ENCODE measurements at regions not wholly inside any gene's neighbourhood (a gene's known extent, or its start where the extent isn't known, plus 50 kb on each side); places are given as distances from the start of the nearest gene placed in this dataset.

GRCh38 chr10:117727421-117727820 is 184.9 kb downstream of the EMX2 start:
- no peaks in the 10 kb centered on the region; the same call in 1 of the 2 replicates for H3K27me3 ChIP-seq (replicated peaks; ENCODE audit: control insufficient read depth, insufficient read depth, low read length)

GRCh38 chr10:117728087-117728486 is 185.5 kb downstream of the EMX2 start:
- Histone ChIP-seq H3K36me3 (ENCODE audit: control insufficient read depth, insufficient read depth, low read length) (no peaks in the 10 kb centered on the region), H3K9me3 (no peaks in the 10 kb centered on the region), H3K4me1 (no peaks in the 10 kb centered on the region), H3K4me3 (ENCODE audit: low read depth, low read length) (no peak overlapping the region), H3K27me3 (replicated peaks; ENCODE audit: control insufficient read depth, insufficient read depth, low read length) (no peaks in the 10 kb centered on the region; the same call in 1 of the 2 replicates)
- no peak for TF ChIP-seq CTCF (IDR thresholded peaks at IDR 0.05; ENCODE audit: insufficient read depth in 1 of 2, low read depth in 1 of 2, low read length in 1 of 2, severe bottlenecking in 1 of 2, unreplicated experiment in 1 of 2)
- H3K27me3 Mint-ChIP-seq (ENCODE audit: insufficient read depth, unreplicated experiment), result peaks cover 3% of the 10 kb centered on the region
- no peak overlapping the region for H3K4me3 Mint-ChIP-seq (ENCODE audit: unreplicated experiment)
- no peaks in the 10 kb centered on the region for H3K4me1 Mint-ChIP-seq (ENCODE audit: low read depth, unreplicated experiment)
- H3K9me3 Mint-ChIP-seq (ENCODE audit: unreplicated experiment), result no peaks in the 10 kb centered on the region
- H3K36me3 Mint-ChIP-seq (ENCODE audit: insufficient read depth, unreplicated experiment), result no peaks in the 10 kb centered on the region
- DNase-seq, result no peak
- ChIA-PET POLR2A (no interaction called here), CTCF (no interaction called here)
- intact Hi-C loops (cut with micrococcal nuclease; ENCODE audit: unreplicated experiment), result no loop called here
- H3K27ac Mint-ChIP-seq (ENCODE audit: unreplicated experiment), result no peak overlapping the region
- no TSS peak for BruUV-seq (replicated peaks)

More at GRCh38 chr10:117727421-117727820, 184.9 kb downstream of the EMX2 start:
- H3K4me3 ChIP-seq (ENCODE audit: low read depth, low read length), result no peak overlapping the region
- Mint-ChIP-seq H3K27ac (ENCODE audit: unreplicated experiment) (no peak overlapping the region), H3K27me3 (ENCODE audit: insufficient read depth, unreplicated experiment) (peaks cover 3% of the 10 kb centered on the region), H3K9me3 (ENCODE audit: unreplicated experiment) (no peaks in the 10 kb centered on the region), H3K4me1 (ENCODE audit: low read depth, unreplicated experiment) (no peaks in the 10 kb centered on the region), H3K4me3 (ENCODE audit: unreplicated experiment) (no peak overlapping the region), H3K36me3 (ENCODE audit: insufficient read depth, unreplicated experiment) (no peaks in the 10 kb centered on the region)
- TF ChIP-seq CTCF (IDR thresholded peaks at IDR 0.05; ENCODE audit: insufficient read depth in 1 of 2, low read depth in 1 of 2, low read length in 1 of 2, severe bottlenecking in 1 of 2, unreplicated experiment in 1 of 2), result no peak
- ChIA-PET CTCF (no interaction called here), POLR2A (no interaction called here)
- no peaks in the 10 kb centered on the region for H3K9me3 ChIP-seq
- no peaks in the 10 kb centered on the region for H3K4me1 ChIP-seq
- H3K36me3 ChIP-seq (ENCODE audit: control insufficient read depth, insufficient read depth, low read length), result no peaks in the 10 kb centered on the region
- BruUV-seq (replicated peaks), result no TSS peak
- DNase-seq, result no peak
- intact Hi-C loops (cut with micrococcal nuclease; ENCODE audit: unreplicated experiment), result no loop called here

GRCh38 chr10:117729156-117729555 is 186.6 kb downstream of the EMX2 start:
- H3K4me1 ChIP-seq, result no peaks in the 10 kb centered on the region
- no TSS peak for BruUV-seq (replicated peaks)
- Mint-ChIP-seq H3K36me3 (ENCODE audit: insufficient read depth, unreplicated experiment) (no peaks in the 10 kb centered on the region), H3K27me3 (ENCODE audit: insufficient read depth, unreplicated experiment) (peaks cover 3% of the 10 kb centered on the region), H3K4me3 (ENCODE audit: unreplicated experiment) (no peak overlapping the region), H3K4me1 (ENCODE audit: low read depth, unreplicated experiment) (no peaks in the 10 kb centered on the region), H3K27ac (ENCODE audit: unreplicated experiment) (no peak overlapping the region), H3K9me3 (ENCODE audit: unreplicated experiment) (no peaks in the 10 kb centered on the region)
- no peaks in the 10 kb centered on the region for H3K36me3 ChIP-seq (ENCODE audit: control insufficient read depth, insufficient read depth, low read length)
- no peaks in the 10 kb centered on the region; the same call in 1 of the 2 replicates for H3K27me3 ChIP-seq (replicated peaks; ENCODE audit: control insufficient read depth, insufficient read depth, low read length)
- intact Hi-C loops (cut with micrococcal nuclease; ENCODE audit: unreplicated experiment), result no loop called here
- no peak overlapping the region for H3K4me3 ChIP-seq (ENCODE audit: low read depth, low read length)
- ChIA-PET CTCF (no interaction called here), POLR2A (no interaction called here)
- no peak for TF ChIP-seq CTCF (IDR thresholded peaks at IDR 0.05; ENCODE audit: insufficient read depth in 1 of 2, low read depth in 1 of 2, low read length in 1 of 2, severe bottlenecking in 1 of 2, unreplicated experiment in 1 of 2)
- H3K9me3 ChIP-seq, result no peaks in the 10 kb centered on the region
- DNase-seq, result no peak

Measured in Caco-2 (cell line).